GM23248 (cell line): ENCODE measurements at regions not wholly inside any gene's neighbourhood (a gene's known extent, or its start where the extent isn't known, plus 50 kb on each side); places are given as distances from the start of the nearest gene placed in this dataset.

ENCODE experiments used
- EZH2 ChIP-seq: fragments of 200-600 bp; sonication (generic); IDR thresholded peaks from 2 replicates; pipeline ENCODE4 v1.6.1; 2018; ENCODE audit warnings: antibody characterized with exemption, mild to moderate bottlenecking; ENCODE audit not compliant: insufficient read depth, poor library complexity, severe bottlenecking
- EZH2phosphoT487 ChIP-seq: fragments of 200-600 bp; sonication (generic); IDR thresholded peaks from 2 replicates; pipeline ENCODE4 v1.6.1; 2018; ENCODE audit warnings: antibody characterized with exemption, moderate library complexity, mild to moderate bottlenecking, low read depth; ENCODE audit not compliant: insufficient read depth

GRCh38 chr14:94702629-94703028, 67.3 kb downstream of the GSC start:
- no peak for TF ChIP-seq EZH2phosphoT487
- no peak for TF ChIP-seq EZH2
